ENCODE measurements at regions not wholly inside any gene's neighbourhood (a gene's known extent, or its start where the extent isn't known, plus 50 kb on each side); places are given as distances from the start of the nearest gene placed in this dataset.

- Histone ChIP-seq H3K27ac (ENCODE audit: low read length) (no peak overlapping the region), H3K36me3 (ENCODE audit: control insufficient read depth, insufficient read depth, low read length) (no peaks in the 10 kb centered on the region), H3K4me3 (ENCODE audit: low read length) (no peak overlapping the region), H3K4me1 (ENCODE audit: control insufficient read depth, insufficient read depth, low read length) (no peaks in the 10 kb centered on the region), H3K27me3 (ENCODE audit: control insufficient read depth, insufficient read depth, low read length) (no peaks in the 10 kb centered on the region), H3K9me3 (ENCODE audit: control insufficient read depth, insufficient read depth, low read length) (no peaks in the 10 kb centered on the region)
- intact Hi-C loops (cut with micrococcal nuclease) = no loop called here
- Mint-ChIP-seq H3K36me3 (peaks cover 7% of the 10 kb centered on the region), H3K4me3 (no peak overlapping the region), H3K4me1 (no peaks in the 10 kb centered on the region), H3K27ac (no peak overlapping the region), H3K27me3 (ENCODE audit: low read depth in 2 of 2) (peaks cover 0 to 4% of the 10 kb centered on the region in 2 donors), H3K9me3 (peaks cover 0 to 5% of the 10 kb centered on the region in 2 donors)
- DNase-seq (no peak), ATAC-seq (no peak)
- WGBS (ENCODE audit: insufficient coverage) = 87% methylated on average over 1 of the region's 1 CpG
- TF ChIP-seq CTCF (IDR thresholded peaks at IDR 0.05) = no peak
Observed at GRCh38 chr1:175244206-175244605, 51.6 kb upstream of the KIAA0040 start.
